Esophagus muscularis mucosa (tissue), 3 donors: ENCODE measurements at regions not wholly inside any gene's neighbourhood (a gene's known extent, or its start where the extent isn't known, plus 50 kb on each side); places are given as distances from the start of the nearest gene placed in this dataset.

ENCODE experiments used
- CTCF ChIP-seq, 3 experiments: fragments of 200-600 bp in 2 of 3; fragments of 450-650 bp in 1 of 3; sonication (generic) in 2 of 3; IDR thresholded peaks; one replicate each; pipeline ENCODE4 v1.5.1; 2017 to 2019; ENCODE audit warnings: antibody characterized with exemption in 3 of 3, mild to moderate bottlenecking in 2 of 3, moderate library complexity in 1 of 3
- POLR2A ChIP-seq: fragments of 450-650 bp; IDR thresholded peaks from one replicate; pipeline ENCODE4 v1.6.1; 2017; ENCODE audit warnings: antibody characterized with exemption, moderate library complexity, mild to moderate bottlenecking, low read depth

GRCh38 chr3:5051772-5052171 lies 70.3 kb upstream of the ARL8B start:
- TF ChIP-seq CTCF (IDR thresholded peaks at IDR 0.05) (no peak), POLR2A (no peak)
